ENCODE measurements at regions not wholly inside any gene's neighbourhood (a gene's known extent, or its start where the extent isn't known, plus 50 kb on each side); places are given as distances from the start of the nearest gene placed in this dataset.

DNA sequence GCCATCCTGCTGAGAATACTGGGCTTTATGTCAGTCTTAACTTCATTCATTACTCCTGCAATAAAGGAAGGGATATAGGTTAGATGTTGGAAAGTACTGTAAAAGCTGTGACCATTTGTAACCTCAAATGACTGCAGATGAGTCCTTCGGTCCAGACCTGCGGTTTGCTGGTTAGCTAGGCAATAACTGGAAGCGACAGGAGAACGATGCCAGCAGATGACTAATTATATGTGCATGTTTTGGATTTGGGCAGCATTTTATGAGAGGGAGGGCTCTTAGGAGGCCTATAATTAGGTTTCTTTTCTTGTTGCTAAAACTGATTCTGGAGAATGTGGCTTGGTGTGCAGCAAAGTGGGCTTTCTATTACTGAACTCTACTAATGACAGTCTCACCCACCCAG, 205.6 kb downstream of the TMEM182 start:
- DNase-seq: peak; percentile 64

- DNase-seq: no peak
Measured at GRCh38 chr2:102968375-102968774, 206.5 kb downstream of the TMEM182 start.

DNA sequence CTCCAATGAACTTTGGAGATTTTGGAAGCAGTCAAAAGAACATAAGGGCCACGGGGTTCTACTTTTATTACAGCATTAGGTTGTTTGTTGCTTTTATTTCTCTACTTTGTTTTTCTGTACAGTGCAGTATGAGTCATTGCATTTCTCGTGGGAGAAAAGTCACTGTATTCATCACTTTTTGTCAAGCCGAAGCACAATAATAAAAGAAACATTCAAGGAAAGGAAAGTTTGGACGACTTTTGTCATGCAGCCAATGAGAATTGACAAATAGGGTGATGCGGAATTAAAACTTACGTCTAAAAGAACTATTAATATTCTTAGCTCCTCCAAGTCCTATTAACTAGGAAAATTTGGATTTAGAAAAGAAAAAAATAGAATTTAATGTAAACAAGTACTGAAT, 209.9 kb downstream of the TMEM182 start:
- no peak for DNase-seq

- DNase-seq: peak; percentile 7
Measured at GRCh38 chr2:102975996-102976975, 214.5 kb downstream of the TMEM182 start.

GRCh38 chr2:102977426-102978090, 215.7 kb downstream of the TMEM182 start:
- DNase-seq: no peak

- no peak for DNase-seq
Measured at GRCh38 chr2:102978091-102978490, 216.3 kb downstream of the TMEM182 start.

GRCh38 chr2:102979429-102979828, 217.6 kb downstream of the TMEM182 start:
- no peak for DNase-seq

DNA sequence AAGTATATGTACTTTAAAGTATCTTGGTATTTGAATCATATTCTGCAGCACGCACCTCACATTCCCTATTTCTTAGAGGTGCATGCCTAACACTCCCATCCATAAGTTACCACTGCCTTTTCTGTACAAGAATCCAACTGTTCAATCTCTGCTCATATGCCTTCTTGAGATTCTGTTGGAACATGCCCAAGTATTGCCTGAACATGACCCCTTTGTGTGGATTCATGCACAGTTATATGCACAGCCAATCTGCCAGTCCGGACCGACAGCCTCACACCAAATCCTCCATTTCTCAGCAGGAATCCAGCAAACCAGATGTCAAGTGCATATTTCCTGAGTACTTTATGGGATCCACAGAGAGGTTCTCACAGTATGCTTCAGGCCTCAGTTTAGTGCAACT, 222.0 kb downstream of the TMEM182 start:
- no peak for DNase-seq

GRCh38 chr2:102986826-102987490, 225.1 kb downstream of the TMEM182 start:
- no peak for DNase-seq

- DNase-seq: no peak
Measured at GRCh38 chr2:102992607-102993006, 230.8 kb downstream of the TMEM182 start.

- DNase-seq: no peak
Measured at GRCh38 chr2:102999958-103000357, 238.1 kb downstream of the TMEM182 start.

DNA sequence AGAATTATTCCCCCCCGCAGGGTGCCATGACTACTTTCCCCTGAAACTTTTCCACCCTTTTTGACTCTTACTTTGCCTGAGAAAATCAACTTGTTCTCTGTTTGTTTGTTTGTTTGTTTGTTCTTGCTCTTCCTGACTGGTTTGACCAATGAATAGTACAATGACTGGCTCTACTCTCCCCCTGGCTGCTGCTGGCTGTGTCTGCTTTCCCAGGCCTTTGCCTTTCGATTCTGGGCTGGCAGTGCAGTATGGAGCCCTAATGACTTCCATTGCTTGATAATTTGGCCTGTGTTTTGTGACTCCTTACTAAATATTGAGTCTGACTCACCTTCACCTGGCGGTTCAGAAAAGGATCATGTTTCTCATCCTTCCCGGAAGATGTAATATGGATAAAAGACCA, 241.1 kb downstream of the TMEM182 start:
- no peak for DNase-seq

- no peak for DNase-seq
Measured at GRCh38 chr2:103003750-103004260, 242.0 kb downstream of the TMEM182 start.

DNA sequence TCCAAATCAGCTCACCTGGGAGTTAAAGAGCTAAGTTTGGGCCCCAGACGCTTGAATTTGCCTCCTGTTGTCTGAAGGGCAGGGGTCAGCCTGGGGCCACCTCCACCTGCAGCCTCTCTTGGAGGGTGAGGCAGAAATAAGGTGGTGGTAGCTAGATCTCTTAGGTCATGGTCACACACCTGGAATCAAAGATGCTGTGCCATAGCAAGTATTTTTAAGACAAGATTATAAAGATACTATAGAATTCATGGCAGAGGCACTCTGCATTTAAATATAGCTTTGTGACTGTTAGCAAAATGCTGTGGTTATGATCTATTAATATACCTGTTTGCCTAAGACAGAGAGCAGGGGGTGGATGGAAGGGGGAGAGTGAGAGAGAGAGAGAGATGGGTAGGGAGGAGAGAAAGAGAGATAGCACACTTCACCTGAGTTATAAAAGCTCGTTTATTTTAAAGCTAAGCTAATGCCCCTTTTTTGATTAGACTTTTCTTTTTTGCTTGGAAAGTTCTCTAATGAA, 242.7 kb downstream of the TMEM182 start:
- no peak for DNase-seq

GRCh38 chr2:103005393-103005792, 243.6 kb downstream of the TMEM182 start:
- DNase-seq: no peak

GRCh38 chr2:103007086-103007485, 245.3 kb downstream of the TMEM182 start:
- no peak for DNase-seq

GRCh38 chr2:103008586-103008985, 246.8 kb downstream of the TMEM182 start:
- DNase-seq: no peak

GRCh38 chr2:103009871-103010270, 248.0 kb downstream of the TMEM182 start:
- DNase-seq: peak; percentile 1

DNA sequence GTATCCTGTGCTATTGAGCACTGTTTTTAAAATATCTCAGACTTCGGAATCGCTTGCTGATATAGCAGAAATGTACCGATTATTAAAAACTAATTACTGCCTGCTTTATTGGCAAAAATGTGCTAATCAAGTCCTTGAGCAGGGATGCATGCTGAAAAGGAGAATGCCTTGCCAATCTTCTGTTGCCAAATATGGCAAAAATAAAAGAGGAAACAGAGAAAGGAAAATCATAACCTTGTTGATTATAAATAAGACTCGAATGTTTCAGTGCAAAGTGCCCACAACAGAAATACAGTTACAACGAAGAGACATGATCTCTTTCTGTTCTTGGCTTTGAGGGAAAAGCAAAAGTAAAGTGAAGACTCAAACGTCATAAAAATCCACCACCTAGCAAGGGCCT, 248.5 kb downstream of the TMEM182 start:
- DNase-seq: no peak

DNA sequence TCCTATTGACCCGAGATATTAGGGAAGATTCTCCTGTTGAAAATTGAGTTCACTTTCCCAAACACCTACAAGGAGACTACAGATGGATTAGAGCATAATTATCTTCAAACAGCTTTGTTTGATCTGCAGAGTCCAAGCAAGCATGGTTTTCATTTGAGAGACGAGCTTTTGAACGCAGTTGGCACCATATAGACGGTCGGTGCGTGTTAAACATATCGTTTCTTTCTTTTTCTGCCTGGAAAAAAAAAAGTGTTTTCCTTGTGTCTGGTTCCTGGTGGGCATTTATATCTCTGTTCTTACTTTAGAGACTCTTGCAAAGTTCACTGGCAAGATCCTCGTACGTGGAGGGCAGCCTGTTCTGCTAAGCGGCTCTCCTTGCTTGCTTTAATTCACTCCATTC, 248.9 kb downstream of the TMEM182 start:
- no peak for DNase-seq

- DNase-seq: no peak
Measured at GRCh38 chr2:103012590-103012989, 250.8 kb downstream of the TMEM182 start.

DNA sequence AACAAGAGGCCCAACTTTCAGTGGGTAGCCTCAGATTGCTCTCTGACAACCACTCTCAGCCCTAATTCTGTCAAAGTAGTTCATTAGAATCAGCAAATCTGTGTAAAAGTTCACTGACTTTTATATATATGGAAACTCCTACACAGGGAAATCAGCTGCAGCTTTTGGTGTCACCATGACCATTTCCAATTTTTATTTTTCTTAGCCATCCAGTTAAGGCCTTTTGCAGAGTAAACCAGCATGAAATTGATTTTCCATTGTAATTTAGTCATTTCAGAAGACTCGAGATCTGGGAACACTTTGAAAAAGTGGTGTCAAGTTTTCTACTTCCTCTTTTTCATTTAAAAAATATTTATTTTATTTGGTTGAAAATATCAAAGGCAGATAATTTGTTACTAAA, 263.2 kb downstream of the TMEM182 start:
- no peak for DNase-seq

DNA sequence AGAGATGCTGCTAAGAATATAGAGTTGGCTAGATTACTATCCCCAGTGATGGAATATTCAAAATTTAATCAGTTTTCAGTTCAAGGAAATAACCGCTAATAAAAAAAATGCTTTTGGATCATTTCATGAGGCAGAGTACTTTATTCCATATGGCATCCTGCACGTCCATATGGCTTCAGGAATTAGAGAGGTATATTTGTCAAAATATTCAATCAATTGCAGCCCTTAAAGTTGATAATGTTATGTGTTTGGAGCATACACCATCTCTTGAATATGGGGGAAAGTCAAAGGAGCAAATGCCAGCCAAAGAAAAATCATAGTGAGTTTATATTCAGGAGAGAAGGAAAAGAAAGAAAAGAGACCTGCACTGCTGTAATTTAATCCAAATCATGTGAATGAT, 266.4 kb downstream of the TMEM182 start:
- no peak for DNase-seq

Data from fibroblast of skin of scalp (primary cell).